ENCODE measurements at regions not wholly inside any gene's neighbourhood (a gene's known extent, or its start where the extent isn't known, plus 50 kb on each side); places are given as distances from the start of the nearest gene placed in this dataset.

GRCh38 chr5:175606409-175606808 lies 51.5 kb upstream of the HRH2 start:
- ChIA-PET RAD21 (ENCODE audit: unreplicated experiment) (no interaction called here), CTCF (interaction anchor here (0.8 kb wide), 1 partner anchor 142 kb away, joined by 3 read pairs; no protein-coding TSS in a partner anchor), POLR2A (no interaction called here), SMC1A (ENCODE audit: uncharacterized antibody, unreplicated experiment) (no interaction called here)
- DNase-seq (ENCODE audit: low read depth, low spot score) (no peak), FAIRE-seq (no peak), ATAC-seq (no peak)
- H3K27ac ChIP-seq (ENCODE audit: control insufficient read depth, insufficient read depth): no peak overlapping the region
- 0 out of 2 replicates have a peak, but pooled peaks cover 3% of the 10 kb centered on the region for H4K20me1 ChIP-seq (ENCODE audit: control insufficient read depth, insufficient read depth)
- no peak overlapping the region for H3K4me3 ChIP-seq
- no peaks in the 10 kb centered on the region; a peak in 1 of 4 replicates for H3K27me3 ChIP-seq (replicated peaks in 1 of 2; ENCODE audit: control insufficient read depth in 2 of 2, insufficient read depth in 2 of 2, low read length in 1 of 2)
- H2AFZ ChIP-seq (ENCODE audit: control insufficient read depth, low read depth, low read length): no peak overlapping the region
- H3K9ac ChIP-seq (ENCODE audit: control insufficient read depth, insufficient read depth, low read length): no peak overlapping the region
- no peaks in the 10 kb centered on the region for H3K36me3 ChIP-seq (ENCODE audit: control insufficient read depth in 2 of 2, insufficient read depth in 2 of 2, low read length in 1 of 2)
- no peaks in the 10 kb centered on the region for H3K4me1 ChIP-seq (ENCODE audit: control insufficient read depth, insufficient read depth, low read length)
- intact Hi-C loops (cut with micrococcal nuclease; ENCODE audit: unreplicated experiment) (no loop called here), in situ Hi-C loops (cut with MboI) (no loop called here)
- no peak overlapping the region for H3K4me2 ChIP-seq (ENCODE audit: control insufficient read depth, insufficient read depth)
- no TSS peak for BruUV-seq (replicated peaks)
- no peaks in the 10 kb centered on the region for H3K79me2 ChIP-seq (ENCODE audit: control insufficient read depth, insufficient read depth, low read length)
- 33% methylated on average over 3 of the region's 3 CpGs for WGBS (ENCODE audit: insufficient coverage, insufficient replicate concordance, low lambda C conversion rate, missing lambda C conversion rate)
- H3K9me3 ChIP-seq (replicated peaks; ENCODE audit: control insufficient read depth, insufficient read depth, low read length): no peaks in the 10 kb centered on the region
- TF ChIP-seq REST (IDR thresholded peaks at IDR 0.05; ENCODE audit: low read depth, low read length) (no peak), PKNOX1 (IDR thresholded peaks at IDR 0.05) (no peak), ZBTB4 (CRISPR knock-in tag; IDR thresholded peaks at IDR 0.05) (no peak), MYB (IDR thresholded peaks at IDR 0.05; ENCODE audit: borderline replicate concordance, low read depth, low read length) (no peak), ZNF274 (IDR thresholded peaks at IDR 0.05; ENCODE audit: insufficient read depth, insufficient read length) (no peak), BCLAF1 (IDR thresholded peaks at IDR 0.05) (no peak)
- TF ChIP-seq, protein P1, sequence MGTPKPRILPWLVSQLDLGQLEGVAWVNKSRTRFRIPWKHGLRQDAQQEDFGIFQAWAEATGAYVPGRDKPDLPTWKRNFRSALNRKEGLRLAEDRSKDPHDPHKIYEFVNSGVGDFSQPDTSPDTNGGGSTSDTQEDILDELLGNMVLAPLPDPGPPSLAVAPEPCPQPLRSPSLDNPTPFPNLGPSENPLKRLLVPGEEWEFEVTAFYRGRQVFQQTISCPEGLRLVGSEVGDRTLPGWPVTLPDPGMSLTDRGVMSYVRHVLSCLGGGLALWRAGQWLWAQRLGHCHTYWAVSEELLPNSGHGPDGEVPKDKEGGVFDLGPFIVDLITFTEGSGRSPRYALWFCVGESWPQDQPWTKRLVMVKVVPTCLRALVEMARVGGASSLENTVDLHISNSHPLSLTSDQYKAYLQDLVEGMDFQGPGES (IDR thresholded peaks at IDR 0.05): no peak
- TF ChIP-seq, protein P2, sequence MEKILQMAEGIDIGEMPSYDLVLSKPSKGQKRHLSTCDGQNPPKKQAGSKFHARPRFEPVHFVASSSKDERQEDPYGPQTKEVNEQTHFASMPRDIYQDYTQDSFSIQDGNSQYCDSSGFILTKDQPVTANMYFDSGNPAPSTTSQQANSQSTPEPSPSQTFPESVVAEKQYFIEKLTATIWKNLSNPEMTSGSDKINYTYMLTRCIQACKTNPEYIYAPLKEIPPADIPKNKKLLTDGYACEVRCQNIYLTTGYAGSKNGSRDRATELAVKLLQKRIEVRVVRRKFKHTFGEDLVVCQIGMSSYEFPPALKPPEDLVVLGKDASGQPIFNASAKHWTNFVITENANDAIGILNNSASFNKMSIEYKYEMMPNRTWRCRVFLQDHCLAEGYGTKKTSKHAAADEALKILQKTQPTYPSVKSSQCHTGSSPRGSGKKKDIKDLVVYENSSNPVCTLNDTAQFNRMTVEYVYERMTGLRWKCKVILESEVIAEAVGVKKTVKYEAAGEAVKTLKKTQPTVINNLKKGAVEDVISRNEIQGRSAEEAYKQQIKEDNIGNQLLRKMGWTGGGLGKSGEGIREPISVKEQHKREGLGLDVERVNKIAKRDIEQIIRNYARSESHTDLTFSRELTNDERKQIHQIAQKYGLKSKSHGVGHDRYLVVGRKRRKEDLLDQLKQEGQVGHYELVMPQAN (conservative IDR thresholded peaks at IDR 0.05): no peak
